A673 (cell line): ENCODE measurements at regions not wholly inside any gene's neighbourhood (a gene's known extent, or its start where the extent isn't known, plus 50 kb on each side); places are given as distances from the start of the nearest gene placed in this dataset.

Experiments used
- BruUV-seq: library from RNA; stranded (reverse); fragments of 400-500 nt; replicated peaks from 2 replicates; lab custom pipeline; 2021; lab: Mats Ljungman, UMichigan
- CTCF ChIA-PET: fragments of 300-600 bp; sonication (Branson Sonifier 250); formaldehyde crosslinking; loops from one replicate; lab custom pipeline; 2022; ENCODE audit warnings: antibody characterized with exemption; lab: Charles Lee
- POLR2A ChIA-PET: fragments of 300-600 bp; sonication (Branson Sonifier 250); formaldehyde crosslinking; loops from one replicate; lab custom pipeline; 2022; ENCODE audit warnings: antibody characterized with exemption; ENCODE audit not compliant: low non-redundant PET; lab: Charles Lee
- DNase-seq: peaks from one replicate; pipeline ENCODE4 v3.0.0-alpha.2; 2015; ENCODE audit warnings: low spot score
- H3K27ac ChIP-seq: fragments of 200-600 bp; sonication (generic); 2 replicates; pipeline ENCODE4 v1.5.1; 2016; ENCODE audit warnings: mixed run types, low read depth, mild to moderate bottlenecking, mixed read lengths, antibody characterized with exemption, low read length; ENCODE audit not compliant: poor library complexity, severe bottlenecking
- H3K27me3 ChIP-seq: fragments of 200-600 bp; sonication (generic); replicated peaks from 2 replicates; pipeline ENCODE4 v1.6.1; 2017; ENCODE audit warnings: mixed run types, low read depth, mild to moderate bottlenecking, mixed read lengths, antibody characterized with exemption, low read length; ENCODE audit not compliant: insufficient read depth, poor library complexity
- H3K36me3 ChIP-seq: fragments of 200-600 bp; sonication (generic); 2 replicates; pipeline ENCODE4 v1.6.1; 2016; ENCODE audit warnings: mixed run types, mild to moderate bottlenecking, mixed read lengths, antibody characterized with exemption, low read length; ENCODE audit not compliant: insufficient read depth, poor library complexity, severe bottlenecking
- H3K4me1 ChIP-seq: fragments of 200-600 bp; sonication (generic); 2 replicates; pipeline ENCODE4 v1.6.1; 2017; ENCODE audit warnings: mixed run types, mild to moderate bottlenecking, mixed read lengths, antibody characterized with exemption, low read length; ENCODE audit not compliant: insufficient read depth, poor library complexity, severe bottlenecking
- H3K4me3 ChIP-seq: fragments of 200-600 bp; sonication (generic); 2 replicates; pipeline ENCODE4 v1.5.1; 2016; ENCODE audit warnings: low read depth, mixed run types, mild to moderate bottlenecking, mixed read lengths, low read length; ENCODE audit not compliant: poor library complexity, severe bottlenecking
- H3K9me3 ChIP-seq: fragments of 200-600 bp; sonication (generic); 2 replicates; pipeline ENCODE4 v1.6.1; 2016; ENCODE audit warnings: mixed run types, low read depth, mild to moderate bottlenecking, mixed read lengths, antibody characterized with exemption, low read length; ENCODE audit not compliant: poor library complexity, severe bottlenecking
- EZH2 ChIP-seq: fragments of 200-600 bp; sonication (generic); IDR thresholded peaks from 2 replicates; pipeline ENCODE4 v1.6.1; 2017; ENCODE audit warnings: borderline replicate concordance, low read depth, mild to moderate bottlenecking, mixed read lengths, antibody characterized with exemption, low read length; ENCODE audit not compliant: poor library complexity, severe bottlenecking
- intact Hi-C: fragments of 100-400 bp; cut with micrococcal nuclease; formaldehyde crosslinking; loops from one replicate; pipeline ENCODE4 v1.10.0; 2022; ENCODE audit not compliant: unreplicated experiment
- TF ChIP-seq, protein P1 (sequence below): fragments of 300-800, 200-600 bp; sonication (generic); conservative IDR thresholded peaks from 2 replicates; pipeline ENCODE4 v1.5.1; 2017; ENCODE audit warnings: low read depth, mild to moderate bottlenecking, antibody characterized with exemption, low read length, moderate library complexity, mixed read lengths

DNA sequence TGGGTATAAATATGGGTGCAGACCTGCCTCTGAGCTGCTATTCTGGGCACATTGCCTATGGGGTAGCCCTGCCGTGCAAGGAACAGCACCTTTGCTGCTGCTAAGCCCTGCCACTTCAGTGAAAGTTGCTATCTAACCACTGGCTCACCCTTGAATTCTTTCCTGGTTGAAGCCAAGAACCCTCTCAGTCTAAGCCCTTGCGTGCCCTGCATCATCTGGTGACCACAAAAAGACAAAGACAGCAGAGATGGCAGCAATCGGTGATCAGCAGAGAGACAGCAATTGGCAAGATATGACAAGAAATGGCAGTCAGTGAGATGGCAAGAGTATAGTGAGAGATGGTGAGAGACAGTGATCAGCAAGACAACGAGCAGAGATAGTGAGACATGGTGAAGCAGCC lies 418.3 kb downstream of the MATN1 start:
- DNase-seq: no peak
- BruUV-seq: no TSS peak

DNA sequence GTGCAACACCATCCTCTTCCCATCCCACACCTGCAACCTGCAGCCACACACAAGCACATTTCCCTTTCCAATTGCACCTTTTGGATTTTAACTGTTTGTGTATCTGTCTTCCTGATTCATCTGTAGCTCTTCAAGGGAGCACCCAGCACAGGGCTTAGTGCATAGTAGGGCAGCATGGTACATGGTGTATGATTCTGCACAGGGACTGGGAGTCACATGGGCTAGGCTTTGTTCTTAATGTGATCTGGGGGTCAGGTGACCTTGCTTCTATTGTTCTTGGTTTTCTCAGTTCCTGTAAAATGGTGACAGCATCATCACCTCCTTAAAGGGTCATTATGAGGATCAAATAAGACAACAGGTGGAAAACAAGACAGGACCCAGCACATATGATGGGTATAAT lies 419.3 kb downstream of the MATN1 start:
- Histone ChIP-seq H3K27me3 (no peaks in the 10 kb centered on the region), H3K36me3 (no peaks in the 10 kb centered on the region), H3K4me1 (no peaks in the 10 kb centered on the region), H3K4me3 (no peak overlapping the region), H3K9me3 (no peaks in the 10 kb centered on the region), H3K27ac (no peak overlapping the region)
- CTCF ChIA-PET: no interaction called here
- DNase-seq: no peak
- intact Hi-C loops: no loop called here
- POLR2A ChIA-PET: no interaction called here
- TF ChIP-seq, protein P1, sequence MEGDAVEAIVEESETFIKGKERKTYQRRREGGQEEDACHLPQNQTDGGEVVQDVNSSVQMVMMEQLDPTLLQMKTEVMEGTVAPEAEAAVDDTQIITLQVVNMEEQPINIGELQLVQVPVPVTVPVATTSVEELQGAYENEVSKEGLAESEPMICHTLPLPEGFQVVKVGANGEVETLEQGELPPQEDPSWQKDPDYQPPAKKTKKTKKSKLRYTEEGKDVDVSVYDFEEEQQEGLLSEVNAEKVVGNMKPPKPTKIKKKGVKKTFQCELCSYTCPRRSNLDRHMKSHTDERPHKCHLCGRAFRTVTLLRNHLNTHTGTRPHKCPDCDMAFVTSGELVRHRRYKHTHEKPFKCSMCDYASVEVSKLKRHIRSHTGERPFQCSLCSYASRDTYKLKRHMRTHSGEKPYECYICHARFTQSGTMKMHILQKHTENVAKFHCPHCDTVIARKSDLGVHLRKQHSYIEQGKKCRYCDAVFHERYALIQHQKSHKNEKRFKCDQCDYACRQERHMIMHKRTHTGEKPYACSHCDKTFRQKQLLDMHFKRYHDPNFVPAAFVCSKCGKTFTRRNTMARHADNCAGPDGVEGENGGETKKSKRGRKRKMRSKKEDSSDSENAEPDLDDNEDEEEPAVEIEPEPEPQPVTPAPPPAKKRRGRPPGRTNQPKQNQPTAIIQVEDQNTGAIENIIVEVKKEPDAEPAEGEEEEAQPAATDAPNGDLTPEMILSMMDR: no peak
- TF ChIP-seq EZH2: no peak
- no TSS peak for BruUV-seq

More for the DNA sequence above, 418.3 kb downstream of the MATN1 start:
- Histone ChIP-seq H3K4me3 (no peak overlapping the region), H3K36me3 (no peaks in the 10 kb centered on the region), H3K27ac (no peak overlapping the region), H3K4me1 (no peaks in the 10 kb centered on the region), H3K9me3 (no peaks in the 10 kb centered on the region), H3K27me3 (no peaks in the 10 kb centered on the region)
- ChIA-PET CTCF (no interaction called here), POLR2A (no interaction called here)
- intact Hi-C loops: no loop called here
- no peak for TF ChIP-seq EZH2
- TF ChIP-seq, protein P1: no peak

DNA sequence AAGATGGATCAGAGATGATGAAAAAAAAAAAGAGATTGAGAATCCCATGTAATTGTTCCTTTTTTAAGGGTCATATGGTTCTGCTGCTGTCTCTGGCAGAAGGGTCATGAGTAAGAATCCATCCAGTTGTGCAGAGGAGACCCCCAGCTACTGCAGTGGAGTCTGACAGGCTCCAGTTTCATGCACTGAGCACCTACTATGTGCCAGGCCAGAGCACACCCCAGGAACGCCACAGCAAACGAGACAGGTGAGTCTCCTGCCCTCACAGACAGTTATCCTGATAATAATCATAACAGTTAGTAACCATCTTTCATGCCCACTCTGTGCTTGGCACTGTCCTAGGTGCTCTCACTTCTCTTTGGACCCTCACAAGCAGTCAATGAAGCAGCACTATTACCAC lies 420.0 kb downstream of the MATN1 start:
- no peak for DNase-seq
- no peaks in the 10 kb centered on the region for H3K36me3 ChIP-seq
- no TSS peak for BruUV-seq
- ChIA-PET CTCF (no interaction called here), POLR2A (no interaction called here)
- no peaks in the 10 kb centered on the region for H3K4me1 ChIP-seq
- H3K27ac ChIP-seq: no peak overlapping the region
- no peak overlapping the region for H3K4me3 ChIP-seq
- no peaks in the 10 kb centered on the region for H3K9me3 ChIP-seq
- TF ChIP-seq EZH2: no peak
- TF ChIP-seq, protein P1: no peak
- intact Hi-C loops: no loop called here
- H3K27me3 ChIP-seq: no peaks in the 10 kb centered on the region
